Stimulated activated memory B cell treated with anti-CD40 and anti-IgM and Interleukin-4, amounts not matched to agents 10 μg/mL and 1 μg/mL and 100 μg/mL, for 72 hours (primary cell): ENCODE measurements at regions not wholly inside any gene's neighbourhood (a gene's known extent, or its start where the extent isn't known, plus 50 kb on each side); places are given as distances from the start of the nearest gene placed in this dataset.

ENCODE experiments used
- ATAC-seq: fragments of 150-1000 bp; cut with Tn5 transposase; 2 replicates; pipeline ENCODE4 v1.10.0; 2021
- H3K27ac Mint-ChIP-seq: one replicate; pipeline ENCODE4 v1.8.0; 2022; ENCODE audit warnings: mild to moderate bottlenecking, mixed read lengths
- H3K27me3 Mint-ChIP-seq: one replicate; pipeline ENCODE4 v1.8.0; 2022; ENCODE audit warnings: mixed read lengths
- H3K36me3 Mint-ChIP-seq: one replicate; pipeline ENCODE4 v1.8.0; 2022; ENCODE audit warnings: mixed read lengths
- H3K4me1 Mint-ChIP-seq: one replicate; pipeline ENCODE4 v1.8.0; 2022; ENCODE audit warnings: mixed read lengths
- H3K4me3 Mint-ChIP-seq: one replicate; pipeline ENCODE4 v1.8.0; 2022; ENCODE audit warnings: mild to moderate bottlenecking, moderate library complexity, mixed read lengths
- H3K9me3 Mint-ChIP-seq: one replicate; pipeline ENCODE4 v1.8.0; 2022; ENCODE audit warnings: mixed read lengths

GRCh38 chr14:34179727-34180126 is 228.9 kb upstream of the EGLN3 start:
- Mint-ChIP-seq H3K27me3 (peaks cover 10% of the 10 kb centered on the region), H3K4me1 (peaks cover 13% of the 10 kb centered on the region), H3K4me3 (no peak overlapping the region), H3K36me3 (no peaks in the 10 kb centered on the region), H3K9me3 (no peaks in the 10 kb centered on the region), H3K27ac (no peak overlapping the region)
- ATAC-seq = no peak

GRCh38 chr14:34177466-34177865 is 226.6 kb upstream of the EGLN3 start:
- H3K27me3 Mint-ChIP-seq = peaks cover 10% of the 10 kb centered on the region
- no peak overlapping the region for H3K4me3 Mint-ChIP-seq
- no peak overlapping the region for H3K27ac Mint-ChIP-seq
- H3K36me3 Mint-ChIP-seq = no peaks in the 10 kb centered on the region
- ATAC-seq = no peak
- H3K4me1 Mint-ChIP-seq = peaks cover 13% of the 10 kb centered on the region
- H3K9me3 Mint-ChIP-seq = no peaks in the 10 kb centered on the region

GRCh38 chr14:34175574-34175973 is 224.7 kb upstream of the EGLN3 start:
- Mint-ChIP-seq H3K4me1 (peaks cover 13% of the 10 kb centered on the region), H3K36me3 (no peaks in the 10 kb centered on the region), H3K4me3 (no peak overlapping the region), H3K27ac (no peak overlapping the region), H3K9me3 (no peaks in the 10 kb centered on the region), H3K27me3 (peaks cover 10% of the 10 kb centered on the region)
- no peak for ATAC-seq

GRCh38 chr14:34174973-34175372 is 224.1 kb upstream of the EGLN3 start:
- no peak for ATAC-seq
- no peaks in the 10 kb centered on the region for H3K36me3 Mint-ChIP-seq
- H3K4me1 Mint-ChIP-seq = peaks cover 13% of the 10 kb centered on the region
- no peaks in the 10 kb centered on the region for H3K9me3 Mint-ChIP-seq
- no peak overlapping the region for H3K4me3 Mint-ChIP-seq
- H3K27ac Mint-ChIP-seq = no peak overlapping the region
- H3K27me3 Mint-ChIP-seq = peaks cover 10% of the 10 kb centered on the region

- Mint-ChIP-seq H3K4me3 (no peak overlapping the region), H3K9me3 (no peaks in the 10 kb centered on the region), H3K27me3 (peaks cover 10% of the 10 kb centered on the region), H3K4me1 (peaks cover 13% of the 10 kb centered on the region), H3K36me3 (no peaks in the 10 kb centered on the region), H3K27ac (no peak overlapping the region)
- no peak for ATAC-seq
Observed at GRCh38 chr14:34173916-34174315, 223.0 kb upstream of the EGLN3 start.

GRCh38 chr14:34172550-34173368 is 221.9 kb upstream of the EGLN3 start:
- H3K27me3 Mint-ChIP-seq = peaks cover 5% of the 10 kb centered on the region

GRCh38 chr14:34172173-34172451 is 221.2 kb upstream of the EGLN3 start:
- no peak for ATAC-seq
- Mint-ChIP-seq H3K9me3 (no peaks in the 10 kb centered on the region), H3K4me3 (no peak overlapping the region), H3K36me3 (no peaks in the 10 kb centered on the region), H3K27ac (no peak overlapping the region), H3K27me3 (no peaks in the 10 kb centered on the region), H3K4me1 (peaks cover 13% of the 10 kb centered on the region)

More at GRCh38 chr14:34172550-34173368, 221.9 kb upstream of the EGLN3 start:
- Mint-ChIP-seq H3K4me3 (no peak overlapping the region), H3K4me1 (peaks cover 13% of the 10 kb centered on the region), H3K36me3 (no peaks in the 10 kb centered on the region), H3K9me3 (no peaks in the 10 kb centered on the region), H3K27ac (no peak overlapping the region)
- no peak for ATAC-seq

- Mint-ChIP-seq H3K27me3 (peaks cover under 1% of the 10 kb centered on the region), H3K27ac (no peak overlapping the region), H3K4me3 (no peak overlapping the region), H3K36me3 (no peaks in the 10 kb centered on the region), H3K9me3 (no peaks in the 10 kb centered on the region), H3K4me1 (peaks cover 12% of the 10 kb centered on the region)
- no peak for ATAC-seq
Observed at GRCh38 chr14:34171431-34172172, 220.7 kb upstream of the EGLN3 start.

GRCh38 chr14:34170882-34171281 is 220.0 kb upstream of the EGLN3 start:
- Mint-ChIP-seq H3K9me3 (no peaks in the 10 kb centered on the region), H3K4me3 (no peak overlapping the region), H3K36me3 (no peaks in the 10 kb centered on the region), H3K27ac (no peak overlapping the region), H3K27me3 (peaks cover 7% of the 10 kb centered on the region), H3K4me1 (peaks cover 6% of the 10 kb centered on the region)
- ATAC-seq = no peak

GRCh38 chr14:34169561-34169960 is 218.7 kb upstream of the EGLN3 start:
- no peak overlapping the region for H3K4me3 Mint-ChIP-seq

GRCh38 chr14:34168656-34169055 is 217.8 kb upstream of the EGLN3 start:
- H3K9me3 Mint-ChIP-seq = no peaks in the 10 kb centered on the region
- no peaks in the 10 kb centered on the region for H3K4me1 Mint-ChIP-seq
- ATAC-seq = no peak
- no peak overlapping the region for H3K27ac Mint-ChIP-seq
- peaks cover 9% of the 10 kb centered on the region for H3K27me3 Mint-ChIP-seq
- no peaks in the 10 kb centered on the region for H3K36me3 Mint-ChIP-seq
- H3K4me3 Mint-ChIP-seq = no peak overlapping the region

More at GRCh38 chr14:34169561-34169960, 218.7 kb upstream of the EGLN3 start:
- no peaks in the 10 kb centered on the region for H3K36me3 Mint-ChIP-seq
- no peak overlapping the region for H3K27ac Mint-ChIP-seq
- H3K4me1 Mint-ChIP-seq = no peaks in the 10 kb centered on the region
- peaks cover 9% of the 10 kb centered on the region for H3K27me3 Mint-ChIP-seq
- H3K9me3 Mint-ChIP-seq = no peaks in the 10 kb centered on the region
- no peak for ATAC-seq

GRCh38 chr14:34165847-34166350 is 215.0 kb upstream of the EGLN3 start:
- peaks cover 9% of the 10 kb centered on the region for H3K27me3 Mint-ChIP-seq
- no peaks in the 10 kb centered on the region for H3K4me1 Mint-ChIP-seq
- H3K9me3 Mint-ChIP-seq = no peaks in the 10 kb centered on the region
- no peak overlapping the region for H3K4me3 Mint-ChIP-seq
- H3K27ac Mint-ChIP-seq = no peak overlapping the region
- peak; percentile 42 for ATAC-seq
- H3K36me3 Mint-ChIP-seq = no peaks in the 10 kb centered on the region

- no peaks in the 10 kb centered on the region for H3K4me1 Mint-ChIP-seq
- H3K27ac Mint-ChIP-seq = no peak overlapping the region
- no peak overlapping the region for H3K4me3 Mint-ChIP-seq
- no peaks in the 10 kb centered on the region for H3K36me3 Mint-ChIP-seq
- no peaks in the 10 kb centered on the region for H3K9me3 Mint-ChIP-seq
- ATAC-seq = no peak
- peaks cover 9% of the 10 kb centered on the region for H3K27me3 Mint-ChIP-seq
Observed at GRCh38 chr14:34164162-34164864, 213.4 kb upstream of the EGLN3 start.

- no peak for ATAC-seq
- Mint-ChIP-seq H3K4me1 (no peaks in the 10 kb centered on the region), H3K36me3 (no peaks in the 10 kb centered on the region)
Observed at GRCh38 chr14:34161351-34162082, 210.6 kb upstream of the EGLN3 start.

GRCh38 chr14:34160619-34161018 is 209.7 kb upstream of the EGLN3 start:
- no peak overlapping the region for H3K4me3 Mint-ChIP-seq

More at GRCh38 chr14:34161351-34162082, 210.6 kb upstream of the EGLN3 start:
- Mint-ChIP-seq H3K27ac (no peak overlapping the region), H3K9me3 (no peaks in the 10 kb centered on the region), H3K4me3 (no peak overlapping the region), H3K27me3 (peaks cover 8% of the 10 kb centered on the region)

More at GRCh38 chr14:34160619-34161018, 209.7 kb upstream of the EGLN3 start:
- no peaks in the 10 kb centered on the region for H3K4me1 Mint-ChIP-seq
- no peak for ATAC-seq
- H3K36me3 Mint-ChIP-seq = no peaks in the 10 kb centered on the region
- H3K9me3 Mint-ChIP-seq = no peaks in the 10 kb centered on the region
- no peaks in the 10 kb centered on the region for H3K27me3 Mint-ChIP-seq
- no peak overlapping the region for H3K27ac Mint-ChIP-seq
